BJ (cell line): ENCODE measurements at regions not wholly inside any gene's neighbourhood (a gene's known extent, or its start where the extent isn't known, plus 50 kb on each side); places are given as distances from the start of the nearest gene placed in this dataset.

Experiments used
- CTCF ChIA-PET: fragments of 350-600 bp; formaldehyde crosslinking; extraction: SDS; loops from one replicate; lab custom pipeline; 2021; ENCODE audit warnings: antibody characterized with exemption, inconsistent platforms; lab: Yijun Ruan, JAX
- POLR2A ChIA-PET: fragments of 300-600 bp; sonication (Branson Sonifier 250); formaldehyde crosslinking; extraction: SDS; loops from one replicate; lab custom pipeline; 2021; ENCODE audit warnings: antibody characterized with exemption; lab: Charles Lee
- DNase-seq: peaks from one replicate; pipeline ENCODE4 v3.0.0-alpha.2; 2011; ENCODE audit warnings: low read depth
- H3K27me3 ChIP-seq: 2 replicates; pipeline ENCODE4 v1.6.0; 2011; ENCODE audit warnings: low read length; ENCODE audit not compliant: control insufficient read depth, insufficient read depth
- H3K36me3 ChIP-seq: 2 replicates; pipeline ENCODE4 v1.5.1; 2011; ENCODE audit warnings: low read length; ENCODE audit not compliant: control insufficient read depth, insufficient read depth
- H3K4me3 ChIP-seq: 2 replicates; pipeline ENCODE4 v1.5.1; 2011; ENCODE audit warnings: low read depth, mild to moderate bottlenecking, control low read depth, low read length
- CTCF ChIP-seq: IDR thresholded peaks from 2 replicates; pipeline ENCODE4 v1.5.1; 2011; ENCODE audit warnings: low read depth, mild to moderate bottlenecking, control low read depth, inconsistent platforms, low read length, moderate library complexity; ENCODE audit not compliant: insufficient read depth

- Histone ChIP-seq H3K4me3 (no peak overlapping the region), H3K27me3 (no peaks in the 10 kb centered on the region), H3K36me3 (no peaks in the 10 kb centered on the region)
- POLR2A ChIA-PET, result no interaction called here
- CTCF ChIA-PET, result no interaction called here
- DNase-seq, result no peak
- no peak for TF ChIP-seq CTCF
These were observed 552.5 kb downstream of the DSC3 start for GRCh38 chr18:30489890-30490643.

- Histone ChIP-seq H3K27me3 (no peaks in the 10 kb centered on the region), H3K36me3 (no peaks in the 10 kb centered on the region), H3K4me3 (no peak overlapping the region)
- no peak for DNase-seq
- CTCF ChIA-PET, result no interaction called here
- POLR2A ChIA-PET, result no interaction called here
- no peak for TF ChIP-seq CTCF
These were observed 554.6 kb downstream of the DSC3 start for GRCh38 chr18:30487962-30488361.

DNA sequence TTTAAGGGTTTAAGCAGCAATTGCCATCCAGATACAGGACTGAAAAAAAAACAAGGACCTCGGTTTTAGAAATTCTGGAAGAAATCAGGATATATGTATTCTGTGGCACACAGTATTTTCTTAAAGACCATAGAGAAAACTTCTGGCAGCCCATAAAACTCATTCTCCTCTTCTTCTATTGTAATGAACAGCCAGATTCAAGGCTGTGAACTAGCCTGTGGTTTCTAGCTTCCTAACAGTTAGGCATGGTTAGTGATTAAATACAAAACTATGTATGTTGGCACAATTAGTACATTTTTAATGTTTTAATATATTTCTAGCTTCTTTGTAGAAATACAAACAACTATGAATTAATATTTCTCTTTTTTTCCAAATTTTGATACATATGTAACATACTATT is 555.7 kb downstream of the DSC3 start:
- CTCF ChIA-PET, result no interaction called here
- no peaks in the 10 kb centered on the region for H3K36me3 ChIP-seq
- POLR2A ChIA-PET, result no interaction called here
- DNase-seq, result no peak
- no peak overlapping the region for H3K4me3 ChIP-seq
- no peaks in the 10 kb centered on the region for H3K27me3 ChIP-seq
- no peak for TF ChIP-seq CTCF

GRCh38 chr18:30485078-30485477 is 557.5 kb downstream of the DSC3 start:
- POLR2A ChIA-PET, result no interaction called here
- no peak for DNase-seq
- no peak for TF ChIP-seq CTCF
- CTCF ChIA-PET, result no interaction called here
- H3K36me3 ChIP-seq, result no peaks in the 10 kb centered on the region
- no peak overlapping the region for H3K4me3 ChIP-seq
- no peaks in the 10 kb centered on the region for H3K27me3 ChIP-seq

GRCh38 chr18:30481871-30482270 is 560.7 kb downstream of the DSC3 start:
- no peak for TF ChIP-seq CTCF
- POLR2A ChIA-PET, result no interaction called here
- no peaks in the 10 kb centered on the region for H3K27me3 ChIP-seq
- no peak overlapping the region for H3K4me3 ChIP-seq
- DNase-seq, result no peak
- H3K36me3 ChIP-seq, result no peaks in the 10 kb centered on the region
- CTCF ChIA-PET, result no interaction called here
